KG1 (cell line): ENCODE measurements at regions not wholly inside any gene's neighbourhood (a gene's known extent, or its start where the extent isn't known, plus 50 kb on each side); places are given as distances from the start of the nearest gene placed in this dataset.
"Not testable (repeated sequence)": the region's sequence is repeated elsewhere in the genome, so short reads cannot be mapped to it uniquely, and the experiment has no call there.

Experiments
- DNase-seq: peaks from one replicate; lab custom pipeline; 2025; lab: John Stamatoyannopoulos, UW

DNA sequence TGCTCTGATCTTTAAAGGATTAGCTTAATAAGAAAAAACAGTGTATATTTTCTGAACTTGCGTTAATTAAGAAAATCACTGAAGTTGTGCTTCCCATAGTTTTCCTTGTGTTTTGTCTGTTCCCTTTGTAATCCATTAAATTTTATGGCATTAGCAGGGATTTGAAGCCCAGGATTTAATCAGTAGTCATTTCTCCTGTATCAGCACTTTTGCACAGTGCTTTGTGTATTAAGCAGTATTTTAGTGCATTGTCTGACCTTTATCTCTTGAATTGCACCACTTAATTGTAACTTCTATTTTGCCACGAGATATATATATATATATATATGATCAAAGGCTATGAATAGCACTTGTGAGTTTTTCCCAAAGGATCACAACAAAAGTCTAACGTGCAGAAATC lies 133.7 kb downstream of the S1PR1 start:
- no peak for DNase-seq

DNA sequence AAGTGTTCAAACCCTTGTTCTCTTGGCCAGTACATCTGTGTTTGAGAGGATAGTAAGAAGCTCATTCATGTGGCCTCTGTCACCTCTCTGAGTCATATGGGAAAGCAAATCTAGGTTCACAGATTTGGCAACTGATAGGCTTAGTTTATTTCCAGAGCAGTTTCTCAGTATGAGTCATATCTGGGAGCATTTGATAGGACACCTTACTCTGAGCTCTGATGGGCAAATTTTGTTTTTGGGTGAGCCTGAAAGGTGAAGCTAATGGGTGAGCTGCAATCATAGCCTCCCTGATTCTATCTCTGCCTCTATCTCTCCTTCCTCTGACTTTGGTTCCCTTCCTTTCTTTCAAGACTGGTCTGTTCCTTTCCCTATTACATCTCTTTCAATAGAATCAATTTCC lies 134.4 kb downstream of the S1PR1 start:
- no peak for DNase-seq

DNA sequence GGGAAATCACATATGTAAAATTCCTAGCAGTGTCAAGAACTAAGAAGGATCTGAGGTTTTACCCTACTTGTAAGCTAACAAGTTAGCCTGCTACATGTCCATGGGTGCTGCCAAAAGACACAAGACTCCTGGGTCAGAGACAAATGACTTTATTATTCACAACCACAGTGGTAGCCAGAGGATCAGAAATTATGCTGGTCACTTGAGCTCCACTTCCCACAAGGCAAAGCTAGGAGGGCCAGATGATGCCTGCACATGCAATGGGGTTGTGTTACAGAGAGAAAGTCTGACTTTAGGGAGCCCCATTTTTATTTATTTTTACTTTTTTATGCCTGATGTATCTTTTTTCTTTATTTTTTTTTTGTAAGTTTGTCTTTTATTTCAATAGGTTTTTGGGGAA lies 136.8 kb downstream of the S1PR1 start:
- no peak for DNase-seq

- DNase-seq, result not testable (repeated sequence)
These were observed 138.6 kb downstream of the S1PR1 start for GRCh38 chr1:101375448-101375847.

DNA sequence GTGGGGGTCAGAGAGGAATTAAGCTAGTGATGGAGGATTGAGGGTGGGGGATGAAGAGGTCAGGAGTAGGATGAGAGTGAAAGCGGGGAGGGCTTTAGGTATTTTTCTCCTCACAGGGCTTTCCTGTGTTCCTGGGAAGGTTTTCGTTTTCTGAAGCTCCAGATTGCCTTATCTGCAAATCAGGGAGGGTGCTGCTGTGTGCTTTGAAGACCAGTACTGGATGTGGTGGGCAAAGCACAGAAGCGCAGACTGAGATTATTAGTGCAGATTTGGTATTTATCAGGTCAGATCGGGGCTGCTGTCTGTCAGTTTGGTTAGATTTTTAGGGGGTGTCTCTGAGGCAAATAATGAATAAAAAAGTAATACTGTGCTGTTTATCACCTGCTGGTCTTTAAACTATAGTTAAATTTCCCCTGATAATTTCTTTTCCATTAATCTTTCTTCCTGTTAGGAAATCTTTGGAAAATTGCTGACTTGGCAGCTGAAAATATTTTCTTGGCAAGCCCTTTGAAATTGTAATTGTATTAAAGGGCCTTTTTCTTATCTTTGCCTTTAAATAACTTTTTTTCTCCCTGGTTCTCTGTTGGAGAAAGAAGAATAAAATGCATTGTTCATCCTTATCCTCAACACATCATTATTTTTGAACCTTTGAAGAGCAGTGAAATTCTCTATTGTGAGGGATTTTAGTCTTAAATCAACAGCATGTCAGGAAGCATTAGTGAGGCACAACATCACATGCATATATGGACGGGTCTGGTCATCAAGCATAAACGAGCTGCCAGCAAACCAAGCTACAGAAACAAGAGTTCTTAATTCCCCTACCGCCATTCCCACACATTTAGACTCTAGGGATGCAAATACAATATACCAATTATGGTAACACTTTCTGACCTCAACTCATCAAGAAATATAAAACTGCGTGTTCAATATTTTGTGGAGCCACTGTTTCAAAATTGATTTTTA lies 139.6 kb downstream of the S1PR1 start:
- no peak for DNase-seq

GRCh38 chr1:101377084-101377835 lies 140.4 kb downstream of the S1PR1 start:
- DNase-seq, result no peak

DNA sequence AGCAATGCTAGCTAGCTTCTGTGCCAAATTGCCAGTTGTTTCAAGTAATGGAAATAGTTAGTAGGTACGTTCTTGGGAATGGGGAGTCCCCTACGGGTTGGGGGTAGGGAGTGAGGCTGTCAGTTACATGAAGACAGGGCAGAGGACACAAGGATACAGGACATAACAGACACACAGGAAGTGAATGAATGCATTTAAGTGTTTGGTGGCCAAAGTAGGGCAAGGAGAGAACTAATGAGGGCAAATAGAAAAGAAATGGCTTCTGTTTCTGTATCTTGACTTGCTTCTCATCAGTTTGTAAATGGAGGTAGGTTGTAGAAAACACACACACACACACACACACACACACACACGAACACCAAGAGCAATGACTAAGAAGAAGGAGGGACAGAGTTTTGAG lies 142.2 kb downstream of the S1PR1 start:
- no peak for DNase-seq

GRCh38 chr1:101379950-101380349 lies 143.1 kb downstream of the S1PR1 start:
- DNase-seq, result no peak

GRCh38 chr1:101382135-101382534 lies 145.3 kb downstream of the S1PR1 start:
- no peak for DNase-seq

DNA sequence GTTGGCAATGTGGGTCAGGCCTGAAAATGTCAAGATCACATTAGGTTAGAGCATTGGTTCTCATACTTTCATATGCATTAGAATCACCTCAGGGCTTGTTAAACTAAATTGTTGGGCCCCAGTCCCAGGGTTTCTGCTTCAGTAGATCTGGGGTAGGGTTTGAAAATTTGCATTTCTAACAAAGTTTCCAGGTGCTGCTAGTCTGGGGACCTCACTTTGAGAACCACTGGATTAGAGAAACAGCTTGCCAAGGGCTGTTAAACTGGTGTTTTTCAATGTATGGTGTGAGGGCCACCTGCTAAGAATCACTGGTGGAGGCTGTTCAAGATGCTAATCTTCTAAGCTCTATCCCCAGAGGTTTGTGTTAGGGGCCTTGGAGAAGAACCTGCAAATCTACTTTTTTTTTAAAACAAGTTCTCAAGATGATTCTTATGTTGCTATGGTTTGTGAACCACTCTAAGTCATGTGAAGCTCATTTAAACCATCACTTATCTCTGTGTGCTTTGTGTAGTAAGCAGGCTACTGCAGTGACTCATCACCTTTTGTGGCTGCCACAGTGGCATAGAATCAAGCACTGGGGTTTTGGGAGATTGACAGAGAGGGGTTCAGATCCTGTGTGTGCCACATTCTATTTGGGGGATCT lies 152.2 kb downstream of the S1PR1 start:
- no peak for DNase-seq

DNA sequence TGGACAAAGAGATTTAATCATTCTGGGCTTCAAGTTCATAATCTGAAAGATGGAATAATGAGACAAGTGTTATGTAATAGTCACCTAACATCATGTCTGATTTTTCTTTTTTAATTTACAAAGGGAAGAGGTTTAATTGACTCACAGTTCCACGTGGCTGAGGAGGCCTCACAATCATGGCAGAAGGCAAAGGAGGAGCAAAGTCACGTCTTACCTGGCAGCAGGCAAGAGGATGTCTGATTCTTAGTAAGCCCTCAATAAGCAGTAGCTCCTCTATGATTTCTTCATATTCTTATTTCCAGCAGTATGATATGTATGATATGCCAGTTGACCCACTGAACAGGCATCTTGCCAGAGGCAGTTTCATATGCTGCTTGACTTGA lies 152.7 kb downstream of the S1PR1 start:
- no peak for DNase-seq

- no peak for DNase-seq
These were observed 155.7 kb downstream of the S1PR1 start for GRCh38 chr1:101392552-101392951.

- no peak for DNase-seq
These were observed 157.2 kb downstream of the S1PR1 start for GRCh38 chr1:101394041-101394440.

DNA sequence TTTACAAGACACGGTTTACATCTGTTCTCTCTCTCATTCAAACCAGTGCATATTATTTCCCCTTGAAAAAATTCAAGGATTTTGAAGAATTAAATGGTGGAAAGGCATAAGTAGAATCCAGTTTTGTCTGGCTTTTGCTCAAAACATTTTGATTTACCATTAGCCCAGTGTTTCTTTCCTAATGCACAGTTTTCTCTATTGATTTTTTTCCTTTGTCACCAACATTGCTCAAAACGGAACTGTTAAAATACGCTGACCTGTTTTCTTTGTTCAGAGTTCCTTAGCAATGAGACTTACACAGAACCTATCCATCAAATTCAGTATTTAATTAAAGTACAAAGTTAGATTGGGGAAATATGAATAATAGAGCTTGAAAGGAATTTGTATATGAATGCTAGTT lies 162.4 kb downstream of the S1PR1 start:
- DNase-seq, result no peak

DNA sequence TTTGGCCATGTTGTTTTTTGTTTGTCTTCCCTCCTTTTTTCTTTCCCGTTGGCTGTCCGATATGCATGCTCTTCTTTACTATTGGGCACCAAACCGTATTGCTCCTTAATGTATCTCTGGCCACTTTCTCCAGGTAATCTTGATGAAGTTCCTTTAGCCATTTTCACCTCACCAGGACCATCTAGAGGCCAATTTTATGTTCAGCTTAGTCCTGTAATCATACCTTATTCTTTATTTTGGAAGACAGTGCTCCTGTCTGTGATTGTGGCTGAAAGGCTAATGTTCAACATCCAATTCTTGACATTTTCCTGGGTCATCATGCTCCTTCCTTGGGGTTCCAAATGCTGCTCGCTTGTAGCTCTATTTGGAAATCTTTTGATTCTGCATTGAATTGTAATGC lies 169.5 kb downstream of the S1PR1 start:
- no peak for DNase-seq

GRCh38 chr1:101406681-101407080 lies 169.9 kb downstream of the S1PR1 start:
- DNase-seq, result no peak

DNA sequence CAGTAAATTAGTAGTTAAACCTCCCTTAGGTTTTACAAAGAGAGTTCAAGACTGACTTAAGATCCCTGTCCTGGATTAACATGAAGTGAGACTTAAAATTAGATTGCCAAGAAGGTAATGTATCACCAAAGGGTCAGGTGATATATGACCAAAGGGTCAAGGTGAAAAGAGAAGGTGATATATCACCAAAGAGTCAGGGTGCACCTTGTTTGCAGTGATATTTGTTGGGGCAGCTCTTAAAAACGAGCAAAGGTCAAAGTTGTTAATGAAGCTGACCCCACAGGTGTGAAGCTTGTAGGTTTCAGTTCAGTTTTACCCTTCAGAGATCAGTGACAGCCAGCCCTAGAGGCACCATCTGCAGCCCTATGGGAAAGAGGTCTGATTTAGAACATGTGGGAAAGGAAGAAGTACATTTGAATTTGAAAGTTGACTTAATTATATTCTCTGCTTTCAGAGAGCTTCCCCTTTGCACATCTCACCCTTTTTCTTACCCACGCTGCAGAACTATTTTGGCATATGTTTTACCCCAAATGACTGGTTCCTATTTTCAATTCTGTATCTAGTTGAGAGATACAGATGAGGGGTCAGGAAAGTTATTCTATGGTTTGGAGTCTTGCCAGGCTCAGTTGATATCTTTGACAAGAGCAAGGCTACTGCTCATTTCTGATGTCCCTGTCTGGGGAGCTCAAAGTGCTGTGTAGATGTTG lies 170.8 kb downstream of the S1PR1 start:
- DNase-seq, result no peak

DNA sequence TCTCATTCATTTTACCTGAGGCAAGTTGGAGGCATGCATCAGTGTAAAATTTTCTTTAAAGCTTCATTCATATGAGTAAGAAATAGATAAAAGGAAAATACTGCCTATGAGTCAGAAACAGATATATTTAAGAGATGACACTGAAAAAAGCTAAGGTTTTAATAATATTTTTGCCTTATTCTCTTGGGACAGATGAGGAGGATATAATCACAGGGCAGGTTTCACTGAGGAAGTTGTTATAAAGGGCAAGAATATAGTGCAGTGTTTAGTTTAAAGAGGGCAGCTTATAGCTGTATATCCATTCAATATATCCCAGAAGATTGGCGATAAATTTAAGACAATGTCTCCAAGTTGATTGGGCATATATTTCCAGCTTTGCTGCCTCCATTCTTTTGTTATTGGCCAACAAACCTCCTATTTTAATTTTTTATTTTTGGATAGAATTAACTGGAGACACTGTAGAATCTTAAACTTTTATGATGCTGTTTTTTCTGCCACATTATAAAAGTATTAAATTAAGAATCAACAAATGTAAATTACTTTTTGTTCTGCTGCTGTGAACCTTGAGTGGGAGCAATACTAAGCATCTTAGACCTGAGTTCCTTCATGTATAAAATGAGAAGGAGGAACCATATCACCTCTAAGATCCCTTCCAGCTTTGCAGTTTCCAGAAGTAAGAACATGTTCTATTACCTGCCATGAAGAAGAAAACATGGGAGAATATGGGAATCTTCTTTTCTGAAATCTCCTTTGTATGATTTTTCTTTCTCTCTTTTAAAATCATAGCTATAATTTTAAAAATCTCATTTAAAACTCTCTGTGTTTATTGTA lies 171.6 kb downstream of the S1PR1 start:
- DNase-seq, result no peak

DNA sequence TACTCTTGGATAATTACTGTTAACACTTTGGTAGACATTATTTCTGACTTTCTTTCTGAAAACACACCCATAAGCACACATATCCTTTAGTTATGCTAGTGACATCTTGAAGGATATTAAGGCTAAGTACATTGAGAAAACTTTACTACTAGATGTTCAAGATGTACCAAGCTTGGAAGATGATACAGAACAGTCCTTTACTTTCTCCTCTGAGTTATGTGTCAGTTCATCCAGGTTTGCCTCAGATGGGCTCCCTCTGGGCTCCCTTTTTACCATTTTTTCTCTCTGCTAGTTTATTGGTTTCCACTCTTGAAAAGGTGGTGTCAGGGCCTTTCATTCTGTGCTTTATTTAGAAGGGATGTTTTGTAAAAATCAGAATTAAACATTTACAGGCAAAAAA lies 172.3 kb downstream of the S1PR1 start:
- no peak for DNase-seq

GRCh38 chr1:101410048-101410878 lies 173.4 kb downstream of the S1PR1 start:
- no peak for DNase-seq
